K562 (cell line): ENCODE measurements at regions not wholly inside any gene's neighbourhood (a gene's known extent, or its start where the extent isn't known, plus 50 kb on each side); places are given as distances from the start of the nearest gene placed in this dataset.

ENCODE experiments used
- ATAC-seq: fragments of 200-7000 bp; cut with Tn5 transposase; 3 replicates; pipeline ENCODE4 v1.9.1; 2020; ENCODE audit warnings: moderate library complexity
- BruUV-seq: library from RNA; stranded (reverse); fragments of 400-500 nt; replicated peaks from 2 replicates; lab custom pipeline; 2021; lab: Mats Ljungman, UMichigan
- CTCF ChIA-PET: fragments of 300-600 bp; formaldehyde crosslinking; extraction: SDS; loops from one replicate; lab custom pipeline; 2021; ENCODE audit warnings: low intra/inter-chr PET ratio; lab: Yijun Ruan, JAX
- POLR2A ChIA-PET: fragments of 300-600, 350-650 bp; sonication (Branson Sonifier 250); formaldehyde crosslinking; extraction: SDS; loops from one replicate; lab custom pipeline; 2021; ENCODE audit warnings: antibody characterized with exemption, inconsistent platforms; lab: Yijun Ruan, JAX
- DNase-seq, 4 experiments: peaks; one replicate each; pipeline versions ENCODE4 v3.0.0 to v3.0.0-alpha.2; 2011 to 2018; ENCODE audit warnings: low spot score in 3 of 4, mixed read lengths in 3 of 4; ENCODE audit errors: extremely low read depth in 1 of 4
- FAIRE-seq: peaks from 2 replicates; lab custom pipeline; 2011; peaks lifted over from hg19 to GRCh38; lab: Jason Lieb, UNC
- H2AFZ ChIP-seq: 2 replicates; pipeline ENCODE4 v1.6.0; 2011; ENCODE audit warnings: low read depth, low read length, control low read depth, inconsistent platforms
- H3K27ac ChIP-seq: fragments of 200-600 bp; 3 replicates; pipeline ENCODE4 v1.8.0; 2011; ENCODE audit warnings: low read depth, mild to moderate bottlenecking, control low read depth, inconsistent platforms, low read length, moderate library complexity, mixed read lengths; ENCODE audit errors: extremely low read depth
- H3K27me3 ChIP-seq, 2 experiments: fragments of 300-600 bp in 1 of 2; 2 replicates in 1 of 2; 3 replicates in 1 of 2; pipeline versions ENCODE4 v1.6.0 to v1.8.0; 2011; ENCODE audit warnings: inconsistent platforms in 2 of 2, low read length in 2 of 2, mild to moderate bottlenecking in 1 of 2, mixed read lengths in 1 of 2, moderate library complexity in 1 of 2; ENCODE audit not compliant: control insufficient read depth in 2 of 2, insufficient read depth in 2 of 2
- H3K36me3 ChIP-seq: fragments of 300-600 bp; 3 replicates; pipeline ENCODE4 v1.8.0; 2011; ENCODE audit warnings: mild to moderate bottlenecking, low read length, inconsistent platforms; ENCODE audit not compliant: control insufficient read depth, insufficient read depth
- H3K4me1 ChIP-seq, 2 experiments: fragments of 200-600 bp in 1 of 2; replicated peaks in 1 of 2; 2 replicates in 1 of 2; 3 replicates in 1 of 2; pipeline versions ENCODE4 v1.5.1 to v1.8.0; 2011; ENCODE audit warnings: inconsistent platforms in 2 of 2, low read length in 2 of 2, mild to moderate bottlenecking in 1 of 2, mixed read lengths in 1 of 2, moderate library complexity in 1 of 2; ENCODE audit not compliant: control insufficient read depth in 2 of 2, insufficient read depth in 2 of 2
- H3K4me2 ChIP-seq: 2 replicates; pipeline ENCODE4 v1.6.1; 2011; ENCODE audit warnings: low read length, control low read depth, inconsistent platforms, mixed read lengths; ENCODE audit not compliant: insufficient read depth
- H3K4me3 ChIP-seq: fragments of 200-600 bp; sonication (generic), shearing (Covaris generic); 2 replicates; pipeline ENCODE4 v1.5.1; 2016; ENCODE audit warnings: control low read depth, inconsistent platforms
- H3K79me2 ChIP-seq: fragments of 200-600 bp; 3 replicates; pipeline ENCODE4 v1.8.0; 2011; ENCODE audit warnings: low read length, inconsistent platforms; ENCODE audit not compliant: control insufficient read depth, insufficient read depth
- H3K9ac ChIP-seq, 2 experiments: 2 replicates each; pipeline versions ENCODE4 v1.6.0 to v1.6.1; 2011; ENCODE audit warnings: low read depth in 2 of 2, low read length in 2 of 2, control low read depth in 1 of 2, inconsistent platforms in 1 of 2, mild to moderate bottlenecking in 1 of 2, mixed read lengths in 1 of 2; ENCODE audit not compliant: insufficient read depth in 1 of 2
- H3K9me1 ChIP-seq: one replicate; pipeline ENCODE4 v1.6.0; 2011; ENCODE audit warnings: inconsistent platforms, mild to moderate bottlenecking, low read length, moderate library complexity; ENCODE audit not compliant: control insufficient read depth, insufficient read depth
- H3K9me3 ChIP-seq: replicated peaks from 2 replicates; pipeline ENCODE4 v1.5.1; 2011; ENCODE audit warnings: low read depth, low read length, inconsistent platforms; ENCODE audit not compliant: control insufficient read depth, insufficient read depth
- H4K20me1 ChIP-seq: replicated peaks from 2 replicates; pipeline ENCODE4 v1.6.1; 2011; ENCODE audit warnings: low read length, inconsistent platforms, mixed read lengths; ENCODE audit not compliant: control insufficient read depth, insufficient read depth
- BRD4 ChIP-seq: fragments of 200-600 bp; sonication (generic); IDR thresholded peaks from 2 replicates; pipeline ENCODE4 v1.6.1; 2017; ENCODE audit warnings: inconsistent platforms
- CC2D1A ChIP-seq: fragments of 450-650 bp; IDR thresholded peaks from 2 replicates; pipeline ENCODE4 v1.6.1; 2017; ENCODE audit warnings: mild to moderate bottlenecking
- FOS ChIP-seq: IDR thresholded peaks from 3 replicates; pipeline ENCODE4 v1.6.1; 2011; ENCODE audit not compliant: insufficient read length; ENCODE audit errors: extremely low read depth
- GATA2 ChIP-seq: sonication (generic); formaldehyde crosslinking; IDR thresholded peaks from 2 replicates; pipeline ENCODE4 v1.4.0; 2020; ENCODE audit warnings: mild to moderate bottlenecking, missing genetic modification reagents
- POLR2H ChIP-seq: IDR thresholded peaks from 2 replicates; pipeline ENCODE4 v1.6.1; 2016; ENCODE audit warnings: missing genetic modification characterization, low read depth, mild to moderate bottlenecking, control low read depth, missing compliant biosample characterization, moderate library complexity
- PURB ChIP-seq: sonication (generic); formaldehyde crosslinking; IDR thresholded peaks from 2 replicates; pipeline ENCODE4 v1.9.0; 2021; ENCODE audit warnings: low read depth, mild to moderate bottlenecking, missing genetic modification reagents
- TAL1 ChIP-seq: fragments of 450-650 bp; IDR thresholded peaks from 2 replicates; pipeline ENCODE4 v1.6.1; 2016; ENCODE audit warnings: mild to moderate bottlenecking
- ZC3H8 ChIP-seq: fragments of 450-650 bp; IDR thresholded peaks from 2 replicates; pipeline ENCODE4 v1.6.1; 2017
- ZNF431 ChIP-seq: sonication (generic); formaldehyde crosslinking; IDR thresholded peaks from 2 replicates; pipeline ENCODE4 v1.8.0; 2022; ENCODE audit warnings: mild to moderate bottlenecking, missing genetic modification reagents
- ZNF696 ChIP-seq: fragments of 250-450 bp; sonication (Bioruptor Pico); conservative IDR thresholded peaks from 2 replicates; pipeline ENCODE4 v1.4.0; 2020; ENCODE audit warnings: mild to moderate bottlenecking, moderate library complexity
- whole genome bisulfite sequencing: fragments of 100-300 bp; shearing (Covaris generic); methylation state at CpG from one replicate; pipeline ENCODE4 v1.1.6; 2016; ENCODE audit warnings: low coverage, mixed read lengths; ENCODE audit not compliant: insufficient coverage; ENCODE audit errors: missing lambda C conversion rate; 5-methylcytosine and 5-hydroxymethylcytosine counted together
- in situ Hi-C: fragments of 300-500 bp; cut with MboI; formaldehyde crosslinking; loops from 4 replicates; pipeline ENCODE4 v1.15.0; 2018; ENCODE audit warnings: inconsistent platforms, mixed read lengths
- intact Hi-C: fragments of 100-400 bp; cut with micrococcal nuclease; formaldehyde crosslinking; loops from 2 replicates; pipeline ENCODE4 v1.14.2; 2022

DNA sequence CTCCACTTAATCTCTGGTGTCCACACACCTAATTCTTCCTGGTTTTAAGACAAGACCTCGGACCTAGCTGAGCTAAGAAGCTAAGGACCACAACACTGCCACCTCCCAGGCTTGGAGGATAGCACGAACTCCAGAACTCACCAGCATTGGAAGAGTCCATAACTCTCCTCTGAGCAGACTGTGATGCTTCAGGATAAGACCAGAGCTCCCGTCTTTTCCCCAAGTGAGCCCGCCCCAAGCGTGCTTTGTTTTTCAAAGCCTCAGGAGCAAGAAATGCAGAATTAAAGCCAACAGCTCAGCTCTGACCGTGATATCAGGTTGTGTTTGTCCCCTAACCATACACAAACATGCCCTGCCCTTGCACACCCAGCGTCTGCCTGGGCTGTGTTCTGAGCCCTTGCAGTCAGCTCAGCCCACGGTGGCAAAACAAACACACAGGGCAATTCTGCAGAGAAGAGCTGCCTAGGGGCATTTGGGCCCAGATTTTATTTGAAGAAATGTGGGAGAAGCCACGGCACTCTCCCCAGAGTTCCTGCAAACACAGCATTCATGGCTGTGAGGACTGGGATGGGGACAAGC lies 145.4 kb downstream of the WDR11 start (continued):
- TF ChIP-seq CC2D1A: no peak

DNA sequence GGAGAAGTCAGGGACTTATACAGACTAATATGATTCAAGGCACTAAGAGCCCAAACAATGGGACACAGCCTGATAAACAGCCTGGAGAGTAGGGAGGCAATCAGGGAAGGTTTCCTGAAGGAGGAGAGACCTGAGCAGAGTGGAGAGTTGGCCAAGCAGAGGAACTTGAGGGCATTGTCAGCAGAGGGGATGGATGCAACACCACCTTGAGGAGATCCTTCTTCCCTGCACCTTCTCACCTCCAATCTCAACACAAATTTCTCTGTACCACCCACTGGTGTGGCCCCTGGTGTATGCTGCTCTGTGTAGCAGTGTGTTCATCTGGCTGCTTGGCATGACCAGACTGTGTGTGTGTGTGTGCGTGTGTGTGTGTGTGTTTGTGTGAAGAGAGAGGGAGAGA lies 146.2 kb downstream of the WDR11 start:
- no peaks in the 10 kb centered on the region for H4K20me1 ChIP-seq
- H3K27ac ChIP-seq: no peak overlapping the region
- no CpG with 5 or more reads among the region's 1 CpG for WGBS
- H3K36me3 ChIP-seq: no peaks in the 10 kb centered on the region
- no peak overlapping the region for H3K4me3 ChIP-seq
- no TSS peak for BruUV-seq
- DNase-seq: no peak
- H3K9me3 ChIP-seq: no peaks in the 10 kb centered on the region
- CTCF ChIA-PET: no interaction called here
- no peak overlapping the region for H2AFZ ChIP-seq
- H3K4me1 ChIP-seq: no peaks in the 10 kb centered on the region
- POLR2A ChIA-PET: no interaction called here
- no peak overlapping the region for H3K4me2 ChIP-seq
- TF ChIP-seq ZC3H8: no peak
- TF ChIP-seq POLR2H (tag): no peak
- TF ChIP-seq ZNF431 (CRISPR knock-in tag): no peak
- TF ChIP-seq FOS: no peak
- no peak for TF ChIP-seq BRD4
- no peak for TF ChIP-seq ZNF696 (CRISPR knock-in tag)
- no peak for TF ChIP-seq PURB (CRISPR knock-in tag)
- TF ChIP-seq TAL1: no peak
- no peak for TF ChIP-seq GATA2 (CRISPR knock-in tag)
- intact Hi-C loops (no loop called here), in situ Hi-C loops (no loop called here)
- H3K27me3 ChIP-seq: no peaks in the 10 kb centered on the region
- H3K9ac ChIP-seq: no peak overlapping the region
- H3K79me2 ChIP-seq: no peaks in the 10 kb centered on the region
- no peaks in the 10 kb centered on the region for H3K9me1 ChIP-seq
- no peak for ATAC-seq
- no peak for FAIRE-seq
